ENCODE measurements at regions not wholly inside any gene's neighbourhood (a gene's known extent, or its start where the extent isn't known, plus 50 kb on each side); places are given as distances from the start of the nearest gene placed in this dataset.

DNA sequence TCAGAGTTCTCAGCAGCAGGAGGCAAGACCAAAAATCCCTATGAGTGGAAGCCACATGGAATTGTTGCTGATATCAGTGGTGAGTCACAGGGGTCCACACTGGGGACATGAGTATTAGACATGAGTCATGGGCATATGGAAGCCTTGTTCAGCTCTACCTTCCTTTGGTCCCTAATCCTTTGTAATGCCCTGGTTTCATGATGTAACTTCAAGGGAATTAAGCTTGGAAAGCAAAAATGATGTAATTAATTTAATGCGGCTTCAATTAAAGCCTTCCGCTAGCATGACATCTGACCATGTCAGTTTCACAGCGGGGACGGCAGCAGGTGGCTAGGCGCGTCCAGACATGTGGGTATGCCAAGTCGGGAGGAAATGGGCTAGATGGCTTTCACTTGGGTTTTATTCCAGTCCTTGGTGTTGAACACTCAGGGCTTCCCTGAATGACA, 176.1 kb upstream of the RGMA start:
- Histone ChIP-seq H3K27ac (no peak overlapping the region), H3K4me1 (no peaks in the 10 kb centered on the region), H3K36me3 (no peaks in the 10 kb centered on the region), H3K4me3 (no peak overlapping the region), H3K9me3 (no peaks in the 10 kb centered on the region), H3K27me3 (no peaks in the 10 kb centered on the region)
- TF ChIP-seq POLR2A (IDR thresholded peaks at IDR 0.05) (no peak), CTCF (IDR thresholded peaks at IDR 0.05) (no peak)
- no peak for DNase-seq

DNA sequence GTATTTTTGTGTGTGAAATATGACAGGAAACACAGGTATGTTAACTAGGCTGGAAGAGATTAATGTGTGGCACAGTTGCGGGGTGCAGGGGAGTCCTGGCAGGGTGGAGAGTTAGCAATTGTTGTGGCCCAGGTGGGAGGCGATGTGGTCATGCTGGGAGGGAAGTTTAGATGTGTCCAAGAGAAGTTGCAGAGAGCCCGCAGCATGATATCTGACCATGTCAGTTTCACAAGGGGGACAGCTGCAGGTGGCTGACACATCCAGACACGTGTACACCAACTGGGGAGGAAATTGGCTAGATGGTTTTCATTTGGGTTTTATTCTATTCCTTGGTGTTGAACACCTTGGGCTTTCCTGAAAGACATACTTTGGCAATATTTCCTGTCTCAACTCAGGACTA, 172.8 kb upstream of the RGMA start:
- no peak for DNase-seq
- no peaks in the 10 kb centered on the region for H3K9me3 ChIP-seq
- no peaks in the 10 kb centered on the region for H3K27me3 ChIP-seq
- H3K27ac ChIP-seq, result no peak overlapping the region
- TF ChIP-seq POLR2A (IDR thresholded peaks at IDR 0.05) (no peak), CTCF (IDR thresholded peaks at IDR 0.05) (no peak)
- H3K36me3 ChIP-seq, result no peaks in the 10 kb centered on the region
- no peak overlapping the region for H3K4me3 ChIP-seq
- no peaks in the 10 kb centered on the region for H3K4me1 ChIP-seq

DNA sequence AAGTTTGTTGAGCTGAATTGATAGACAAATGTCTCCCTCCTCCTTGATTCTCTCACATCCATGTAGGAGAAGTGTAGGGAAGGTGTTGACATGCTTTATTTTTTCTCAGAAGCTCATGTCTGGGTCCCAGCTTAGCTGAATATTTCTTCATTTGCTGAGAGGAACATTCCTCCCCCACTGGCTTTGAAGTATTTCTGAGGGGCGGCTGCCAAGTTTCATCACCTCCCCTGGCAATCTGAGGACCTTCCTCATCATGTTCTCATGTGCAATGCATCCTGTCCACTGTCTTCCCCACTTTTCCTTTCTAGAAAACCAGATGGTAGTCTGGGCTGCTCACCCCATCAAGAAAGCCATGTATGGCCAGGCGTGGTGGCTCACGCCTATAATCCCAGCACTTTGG, 168.9 kb upstream of the RGMA start:
- H3K4me1 ChIP-seq, result no peaks in the 10 kb centered on the region
- no peaks in the 10 kb centered on the region for H3K36me3 ChIP-seq
- no peak overlapping the region for H3K27ac ChIP-seq
- DNase-seq, result no peak
- H3K9me3 ChIP-seq, result no peaks in the 10 kb centered on the region
- TF ChIP-seq CTCF (IDR thresholded peaks at IDR 0.05) (no peak), POLR2A (IDR thresholded peaks at IDR 0.05) (no peak)
- H3K27me3 ChIP-seq, result no peaks in the 10 kb centered on the region
- H3K4me3 ChIP-seq, result no peak overlapping the region

GRCh38 chr15:93253681-93254080, 164.7 kb upstream of the RGMA start:
- H3K4me3 ChIP-seq, result no peak overlapping the region
- H3K4me1 ChIP-seq, result peaks cover 0 to 3% (median 0%) of the 10 kb centered on the region in 4 donors
- H3K27me3 ChIP-seq, result no peaks in the 10 kb centered on the region
- no peak for TF ChIP-seq POLR2A (IDR thresholded peaks at IDR 0.05)
- no peak for TF ChIP-seq CTCF (IDR thresholded peaks at IDR 0.05)
- H3K9me3 ChIP-seq, result no peaks in the 10 kb centered on the region
- H3K36me3 ChIP-seq, result no peaks in the 10 kb centered on the region
- no peak for DNase-seq
- no peak overlapping the region for H3K27ac ChIP-seq

GRCh38 chr15:93252780-93253179, 163.8 kb upstream of the RGMA start:
- Histone ChIP-seq H3K36me3 (no peaks in the 10 kb centered on the region), H3K4me3 (no peak overlapping the region), H3K27me3 (no peaks in the 10 kb centered on the region), H3K9me3 (no peaks in the 10 kb centered on the region), H3K4me1 (peaks cover 0 to 3% (median 0%) of the 10 kb centered on the region in 4 donors), H3K27ac (no peak overlapping the region)
- no peak for TF ChIP-seq CTCF (IDR thresholded peaks at IDR 0.05)
- TF ChIP-seq POLR2A (IDR thresholded peaks at IDR 0.05), result no peak
- DNase-seq, result no peak

GRCh38 chr15:93250950-93251349, 161.9 kb upstream of the RGMA start:
- Histone ChIP-seq H3K36me3 (no peaks in the 10 kb centered on the region), H3K4me1 (peaks cover 0 to 3% (median 0%) of the 10 kb centered on the region in 4 donors), H3K27me3 (no peaks in the 10 kb centered on the region), H3K4me3 (no peak overlapping the region), H3K27ac (no peak overlapping the region), H3K9me3 (no peaks in the 10 kb centered on the region)
- TF ChIP-seq CTCF (IDR thresholded peaks at IDR 0.05), result no peak
- TF ChIP-seq POLR2A (IDR thresholded peaks at IDR 0.05), result no peak
- DNase-seq, result no peak
